Stimulated activated CD4-positive, alpha-beta T cell treated with anti-CD3 and anti-CD28 coated beads, Interleukin-2, amount 100 ng/mL, for 4 hours (primary cell): ENCODE measurements at regions not wholly inside any gene's neighbourhood (a gene's known extent, or its start where the extent isn't known, plus 50 kb on each side); places are given as distances from the start of the nearest gene placed in this dataset.
A peak's percentile ranks its signal among the peaks of the same experiment; 100 is the strongest.
"Not testable (repeated sequence)": the region's sequence is repeated elsewhere in the genome, so short reads cannot be mapped to it uniquely, and the experiment has no call there.

Source experiments
- DNase-seq: peaks from one replicate; pipeline ENCODE4 v3.0.0-alpha.2; 2020; ENCODE audit warnings: low read depth

DNA sequence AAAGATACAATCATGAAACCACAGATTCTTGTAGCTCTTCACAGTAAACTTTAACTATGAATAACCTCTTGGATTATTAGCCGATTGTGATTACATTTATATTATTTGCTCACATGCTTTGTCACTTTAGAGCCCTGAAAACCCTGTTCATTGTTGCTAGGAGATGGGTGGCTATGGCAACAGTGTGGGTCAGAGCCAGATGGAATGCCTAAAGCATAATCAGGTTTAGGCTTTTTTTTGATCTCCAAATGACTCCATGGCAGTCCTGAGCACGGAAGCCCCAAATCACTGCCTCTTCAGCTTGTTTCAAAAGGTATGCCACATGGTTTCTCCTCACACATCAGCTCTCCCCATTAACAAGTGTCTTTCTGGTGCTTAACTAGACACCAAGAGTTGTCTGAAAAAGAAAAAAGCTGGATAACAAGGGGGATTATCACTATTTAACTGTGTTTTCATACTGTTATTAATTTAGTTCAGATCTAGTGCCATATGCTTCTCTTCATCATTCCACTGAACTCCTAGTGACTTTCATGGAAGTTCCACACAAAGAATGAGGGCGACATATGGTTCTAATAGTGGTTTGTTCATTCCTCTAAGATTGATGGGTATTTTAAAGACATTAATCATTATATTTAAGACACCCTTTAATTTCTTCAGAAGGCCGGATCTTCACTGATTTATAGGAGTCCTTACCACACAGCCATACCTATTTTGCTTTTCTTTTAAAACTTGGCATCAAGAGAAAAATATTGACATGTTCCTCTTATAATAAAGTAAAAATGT lies 88.8 kb upstream of the PAM start:
- no peak for DNase-seq

DNA sequence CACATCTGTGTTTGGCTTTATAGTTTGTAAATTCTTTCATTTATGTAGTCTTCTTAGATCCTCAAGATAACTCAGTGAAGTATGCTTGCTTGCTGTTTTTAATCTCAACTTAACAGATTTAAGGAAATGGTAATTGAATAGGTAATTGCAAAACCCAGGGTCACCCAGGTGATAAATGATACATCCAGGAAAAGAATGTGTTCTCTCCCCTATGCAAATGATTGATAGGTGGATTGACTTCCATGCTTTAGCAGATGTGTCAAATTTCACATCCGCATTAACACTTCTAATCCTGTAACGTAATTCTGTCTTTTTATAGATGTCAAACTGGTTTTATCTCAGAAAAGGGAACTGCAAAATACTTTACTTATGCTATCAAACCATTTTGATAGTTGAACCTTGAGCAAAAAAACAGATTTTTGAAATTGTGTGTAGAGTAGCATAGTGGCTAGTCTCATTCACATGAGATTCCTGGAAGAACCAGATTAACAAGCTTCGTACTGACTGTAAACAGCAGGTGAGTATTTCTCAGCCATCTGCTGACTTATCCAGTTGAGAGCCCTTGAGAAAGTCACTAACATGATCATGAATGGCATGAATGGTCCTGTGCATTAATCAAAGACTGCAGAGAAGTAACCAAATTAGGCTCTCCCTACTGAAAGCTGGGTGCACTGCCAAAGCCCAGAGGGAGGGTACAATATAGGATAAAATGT lies 86.7 kb upstream of the PAM start:
- DNase-seq: no peak

DNA sequence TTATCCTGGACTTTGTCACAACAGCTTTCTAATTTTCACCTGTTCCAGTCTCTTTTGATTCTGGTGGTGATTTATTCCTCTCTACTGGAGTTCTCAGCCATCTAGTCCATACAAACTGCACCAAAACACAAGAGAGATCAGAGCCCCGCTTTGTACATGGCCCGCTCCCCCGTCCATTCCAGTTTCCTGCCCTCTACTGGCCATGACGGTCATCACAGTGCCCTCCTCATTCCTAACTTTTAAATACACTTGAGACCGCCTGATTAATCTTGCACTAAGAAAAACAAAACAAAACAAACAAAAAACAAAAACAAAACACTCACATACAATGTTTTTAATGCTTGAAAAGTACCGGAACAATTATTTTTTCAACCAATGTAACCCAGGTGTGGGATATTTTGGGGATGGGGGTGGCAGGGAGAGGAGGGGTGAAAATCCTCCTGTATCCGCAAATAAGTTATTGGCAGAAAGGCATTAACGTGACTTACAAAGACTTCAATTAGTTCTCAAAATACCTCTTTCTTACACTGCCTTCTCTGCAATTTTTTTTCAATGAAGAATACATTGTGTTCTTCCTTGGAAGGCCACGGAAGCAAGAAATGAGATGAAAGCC lies 84.8 kb upstream of the PAM start:
- DNase-seq: no peak

DNA sequence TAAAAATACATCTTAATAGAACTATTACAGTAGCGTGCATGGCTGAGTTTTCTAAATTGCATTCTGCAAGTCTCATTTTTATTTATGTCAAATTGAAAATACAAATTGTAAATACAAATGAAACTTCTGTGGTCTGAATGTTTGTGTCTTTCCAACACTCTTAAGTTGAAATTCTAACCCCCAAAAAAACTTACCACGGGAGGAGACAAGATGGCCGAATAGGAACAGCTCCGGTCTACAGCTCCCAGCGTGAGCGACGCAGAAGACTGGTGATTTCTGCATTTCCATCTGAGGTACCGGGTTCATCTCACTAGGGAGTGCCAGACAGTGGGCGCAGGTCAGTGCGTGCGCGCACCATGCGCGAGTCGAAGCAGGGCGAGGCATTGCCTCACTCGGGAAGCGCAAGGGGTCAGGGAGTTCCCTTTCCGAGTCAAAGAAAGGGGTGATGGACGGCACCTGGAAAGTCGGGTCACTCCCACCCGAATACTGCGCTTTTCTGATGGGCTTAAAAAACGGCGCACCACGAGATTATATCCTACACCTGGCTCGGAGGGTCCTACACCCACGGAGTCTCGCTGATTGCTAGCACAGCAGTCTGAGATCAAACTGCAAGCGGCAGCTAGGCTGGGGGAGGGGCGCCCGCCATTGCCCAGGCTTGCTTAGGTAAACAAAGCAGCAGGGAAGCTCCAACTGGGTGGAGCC lies 83.9 kb upstream of the PAM start:
- not testable (repeated sequence) for DNase-seq

DNA sequence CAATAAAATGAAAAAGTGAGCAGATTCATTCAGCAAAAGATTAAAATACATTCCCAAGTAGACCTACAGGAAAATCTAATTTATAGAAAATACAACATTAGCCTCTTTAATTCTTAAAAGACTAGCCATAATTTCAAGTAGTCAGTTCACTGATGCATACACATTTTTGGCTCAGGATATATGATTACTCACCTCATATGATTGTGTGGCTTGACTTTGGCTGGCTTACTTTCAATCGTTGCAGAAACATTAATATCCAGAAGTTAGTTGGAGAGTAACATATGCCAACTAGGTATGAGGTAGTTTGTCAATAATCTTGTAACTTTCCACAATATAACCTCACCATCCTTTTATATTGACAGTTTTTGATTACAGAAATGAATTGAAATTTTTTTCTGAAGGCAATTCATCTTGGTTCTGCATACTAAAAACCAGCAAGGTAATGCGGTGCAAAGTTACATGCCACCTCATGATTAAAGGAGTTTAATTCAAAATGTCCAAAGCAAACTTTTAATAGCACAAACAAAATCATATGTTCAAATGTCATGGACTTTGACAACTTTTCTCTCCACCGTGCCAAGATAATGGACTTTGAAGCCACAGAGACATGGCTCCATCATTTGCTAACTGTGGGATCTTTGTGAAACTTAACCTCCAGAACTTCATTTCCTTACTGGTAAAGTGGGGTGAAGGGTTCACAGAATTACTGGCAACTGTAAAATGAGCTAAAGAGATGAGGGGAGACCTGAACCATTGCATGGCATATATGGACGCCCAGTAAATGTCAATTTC lies 76.6 kb upstream of the PAM start:
- DNase-seq: no peak

DNA sequence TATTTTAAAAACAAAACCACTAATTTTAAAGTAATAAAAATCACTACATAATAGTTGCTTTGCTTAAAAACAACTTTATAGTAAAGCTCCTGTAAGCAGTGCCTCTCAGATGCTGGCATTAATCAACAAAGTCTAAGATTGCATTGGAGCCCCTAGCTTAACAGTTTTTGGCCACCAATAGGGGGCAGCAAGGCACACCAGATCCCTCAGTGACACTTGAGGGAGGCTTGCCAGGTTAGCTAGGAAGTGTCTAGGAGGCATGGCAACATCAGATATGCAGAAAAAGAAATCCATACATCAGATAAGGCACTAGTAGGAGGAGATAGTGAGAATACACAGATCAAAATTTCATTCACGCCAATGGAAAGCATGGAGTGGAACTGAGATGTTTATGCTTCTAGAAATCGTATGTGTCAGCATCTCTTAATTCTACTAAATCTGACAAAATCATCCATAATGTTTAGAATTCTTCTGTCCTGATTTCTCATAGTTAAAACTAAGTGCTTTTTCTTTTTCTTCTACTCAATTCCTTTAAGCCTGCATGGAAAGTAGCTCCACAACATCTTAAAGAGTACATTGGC lies 73.6 kb upstream of the PAM start:
- DNase-seq: peak; percentile 43

DNA sequence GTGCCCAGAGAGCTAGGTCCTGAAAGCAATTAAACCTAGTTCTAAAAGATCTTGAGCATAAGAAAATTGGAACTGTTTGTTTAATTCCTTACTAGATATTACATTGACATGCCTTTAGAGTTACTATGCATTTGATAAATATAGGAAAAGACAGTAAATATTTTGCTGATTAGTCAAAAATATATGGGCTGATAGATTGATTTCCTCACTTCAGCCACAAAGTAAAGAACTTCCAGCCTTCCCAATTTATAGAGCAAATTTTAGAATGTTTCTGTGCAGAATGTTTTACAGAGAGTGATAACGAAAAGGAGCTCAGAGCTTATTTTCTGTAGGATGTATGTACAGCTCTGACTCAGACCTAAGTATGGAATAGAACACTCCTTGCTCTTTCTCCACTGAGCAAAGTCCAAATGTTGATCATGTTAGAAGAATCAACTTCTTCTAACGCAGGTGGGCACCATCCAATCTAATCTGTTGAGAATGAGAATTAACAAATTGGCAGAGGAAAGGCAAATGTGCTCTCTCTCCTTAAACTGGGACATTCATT lies 72.9 kb upstream of the PAM start:
- no peak for DNase-seq

DNA sequence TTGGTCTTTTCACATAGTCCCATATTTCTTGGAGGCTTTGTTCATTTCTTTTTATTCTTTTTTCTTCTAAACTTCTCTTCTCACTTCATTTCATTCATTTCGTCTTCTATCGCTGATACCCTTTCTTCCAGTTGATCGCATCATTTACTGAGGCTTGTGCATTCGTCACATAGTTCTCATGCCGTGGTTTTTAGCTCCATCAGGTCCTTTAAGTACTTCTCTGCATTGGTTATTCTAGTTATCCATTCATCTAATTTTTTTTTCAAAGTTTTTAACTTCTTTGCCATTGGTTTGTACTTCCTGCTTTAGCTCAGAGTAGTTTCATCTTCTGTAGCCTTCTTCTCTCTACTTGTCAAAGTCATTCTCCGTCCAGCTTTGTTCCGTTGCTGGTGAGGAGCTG lies 67.0 kb upstream of the PAM start:
- DNase-seq: not testable (repeated sequence)

DNA sequence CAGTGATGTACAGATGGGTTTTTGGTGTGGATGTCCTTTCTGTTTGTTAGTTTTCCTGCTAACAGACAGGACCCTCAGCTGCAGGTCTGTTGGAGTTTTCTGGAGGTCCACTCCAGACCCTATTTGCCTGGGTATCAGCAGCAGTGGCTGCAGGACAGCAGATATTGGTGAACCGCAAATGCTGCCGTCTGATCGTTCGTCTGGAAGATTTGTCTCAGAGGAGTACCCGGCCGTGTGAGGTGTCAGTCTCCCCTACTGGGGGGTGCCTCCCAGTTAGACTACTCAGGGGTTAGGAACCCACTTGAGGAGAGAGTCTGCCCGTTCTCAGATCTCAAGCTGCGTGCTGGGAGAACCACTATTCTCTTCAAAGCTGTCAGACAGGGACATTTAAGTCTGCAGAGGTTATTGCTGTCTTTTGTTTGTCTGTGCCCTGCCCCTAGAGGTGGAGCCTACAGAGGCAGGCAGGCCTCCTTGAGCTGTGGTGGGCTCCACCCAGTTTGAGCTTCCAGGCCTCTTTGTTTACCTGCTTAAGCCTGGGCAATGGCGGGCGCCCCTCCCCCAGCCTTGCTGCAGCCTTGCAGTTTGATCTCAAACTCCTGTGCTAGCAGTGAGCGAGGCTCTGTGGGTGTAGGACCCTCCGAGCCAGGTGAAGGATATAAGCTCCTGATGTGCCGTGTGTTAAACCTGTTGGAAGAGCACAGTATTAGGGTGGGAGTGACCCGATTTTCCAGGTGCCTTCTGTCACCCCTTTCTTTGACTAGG lies 66.3 kb upstream of the PAM start:
- DNase-seq: not testable (repeated sequence)

DNA sequence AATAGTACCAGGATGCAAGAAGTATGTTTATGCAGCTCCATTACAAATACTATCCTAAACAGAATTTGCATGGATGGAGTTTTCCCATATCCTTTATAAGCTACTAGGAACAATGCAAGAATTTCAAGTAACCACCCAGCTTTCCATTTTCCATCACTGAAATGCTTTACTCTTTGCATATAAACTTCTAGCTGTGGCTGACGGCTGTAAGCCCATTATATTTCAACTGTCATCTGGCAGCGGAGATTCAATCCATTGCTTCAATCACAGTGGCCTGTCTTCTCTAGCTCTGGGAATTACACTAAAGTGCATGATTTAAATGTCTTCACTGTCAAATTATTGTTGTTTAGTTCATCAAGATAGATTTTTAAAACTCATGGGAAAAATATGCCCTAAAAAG lies 64.2 kb upstream of the PAM start:
- DNase-seq: no peak

DNA sequence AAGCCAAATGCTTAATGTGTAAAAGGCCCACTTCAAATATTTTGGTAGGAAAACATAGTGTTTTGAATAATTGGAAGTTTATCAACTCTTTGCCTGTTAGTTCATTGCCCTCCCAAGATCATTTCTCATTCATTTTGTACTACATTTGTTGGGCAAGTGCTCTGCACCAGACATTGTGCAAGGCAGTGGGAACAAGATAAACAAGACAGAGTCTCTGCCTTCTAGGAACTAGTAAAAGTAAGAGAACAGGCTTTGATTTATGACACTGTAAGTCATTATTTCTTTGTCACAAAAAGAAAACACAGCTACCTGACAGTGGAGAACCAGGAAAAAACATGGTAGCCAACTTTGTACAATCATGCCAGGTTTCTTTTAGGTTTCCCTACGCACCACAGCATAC lies 63.7 kb upstream of the PAM start:
- DNase-seq: no peak

DNA sequence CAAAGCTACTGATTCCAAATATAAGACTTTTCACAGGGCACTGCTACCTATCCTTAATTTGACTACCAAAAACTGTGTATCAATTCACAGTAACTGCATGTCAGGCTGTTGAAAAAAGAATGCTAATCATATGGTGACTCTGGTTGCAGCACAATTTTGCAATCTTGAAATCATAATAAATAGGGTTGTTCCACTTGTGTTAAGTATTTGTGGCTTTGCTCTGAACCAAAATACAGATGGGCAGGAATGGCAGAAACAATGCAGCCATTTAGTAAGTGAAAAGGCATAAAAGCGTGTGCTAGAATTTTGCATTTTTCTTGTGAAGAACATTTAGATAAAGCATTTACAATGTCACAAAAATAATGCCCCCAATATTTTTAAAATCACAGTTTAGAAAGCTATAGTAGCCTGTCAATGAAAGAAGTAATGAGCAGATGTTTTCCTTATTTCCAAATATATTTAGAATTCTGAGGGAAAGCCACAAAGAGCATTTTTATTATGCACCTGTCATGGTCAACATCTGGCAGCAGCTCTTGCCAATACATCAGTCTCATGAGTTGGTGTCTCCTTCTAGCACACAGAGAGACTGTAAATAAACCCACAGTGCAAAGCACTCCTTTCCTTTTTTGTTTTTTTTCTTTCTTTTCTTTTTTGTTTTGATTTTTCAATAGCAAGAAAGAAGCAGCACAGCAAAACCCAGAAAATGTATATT lies 54.8 kb upstream of the PAM start:
- no peak for DNase-seq

DNA sequence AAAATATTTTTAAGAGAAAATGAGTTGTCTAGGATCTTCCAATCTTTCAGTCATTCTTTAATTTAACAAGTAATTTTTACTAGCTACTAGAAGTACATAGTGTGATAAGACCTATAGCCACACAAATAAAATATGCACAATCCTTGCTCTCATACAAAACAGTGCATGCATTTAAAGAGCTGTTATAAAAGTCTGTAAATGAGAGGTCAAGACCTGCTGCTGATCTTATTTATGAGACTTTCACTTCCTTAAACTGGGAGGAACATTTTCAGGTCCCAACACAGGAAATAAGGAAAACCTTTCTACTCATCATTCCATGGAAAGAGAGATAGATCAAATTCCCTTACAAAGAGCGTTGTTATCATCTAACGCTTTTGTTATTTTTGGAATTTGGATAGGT lies 54.2 kb upstream of the PAM start:
- DNase-seq: no peak

DNA sequence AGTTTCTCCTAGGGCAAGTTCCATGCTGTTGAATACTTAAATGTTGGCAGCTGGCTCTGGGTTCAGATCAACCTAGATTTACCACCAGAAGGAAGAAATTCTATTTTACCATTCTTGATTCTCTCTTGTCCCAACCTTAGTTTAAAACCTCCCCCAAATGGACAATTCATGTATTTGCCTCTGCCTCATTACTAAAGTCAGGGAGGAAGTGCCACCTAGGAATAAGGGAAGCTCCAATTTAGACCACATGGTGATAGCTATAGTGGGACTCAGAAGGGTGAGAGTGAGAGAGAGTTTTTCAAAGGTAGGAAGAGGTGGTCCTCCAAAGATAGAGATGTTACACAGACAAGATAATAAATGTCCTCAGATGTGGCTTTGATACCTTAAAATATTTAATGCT lies 53.4 kb upstream of the PAM start:
- no peak for DNase-seq
